GM21390 (cell line): ENCODE measurements at regions not wholly inside any gene's neighbourhood (a gene's known extent, or its start where the extent isn't known, plus 50 kb on each side); places are given as distances from the start of the nearest gene placed in this dataset.

Source experiments
- ATAC-seq: cut with Tn5 transposase; IDR thresholded peaks from one replicate; pipeline ENCODE4 v1.9.1; 2021; ENCODE audit not compliant: unreplicated experiment

DNA sequence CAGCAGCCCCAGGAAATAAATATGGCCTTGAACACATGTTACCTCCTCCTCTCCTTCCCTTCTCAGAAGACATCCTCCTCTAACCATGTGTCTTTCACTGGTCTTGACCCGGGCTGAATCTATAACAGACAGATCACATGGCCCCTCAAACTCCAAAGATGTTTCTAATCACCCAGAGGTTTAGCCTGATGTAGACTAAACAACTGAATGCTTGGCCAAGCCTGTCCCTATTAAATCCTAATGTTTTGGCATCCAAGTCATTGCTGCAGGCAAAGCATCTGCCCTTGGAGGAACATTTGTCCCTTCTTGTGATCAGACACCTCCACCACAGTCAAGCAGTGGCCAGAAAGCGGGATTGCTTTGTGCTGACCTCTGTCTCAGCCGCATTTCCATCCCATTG is 65.5 kb downstream of the ANKRD60 start:
- no peak for ATAC-seq

DNA sequence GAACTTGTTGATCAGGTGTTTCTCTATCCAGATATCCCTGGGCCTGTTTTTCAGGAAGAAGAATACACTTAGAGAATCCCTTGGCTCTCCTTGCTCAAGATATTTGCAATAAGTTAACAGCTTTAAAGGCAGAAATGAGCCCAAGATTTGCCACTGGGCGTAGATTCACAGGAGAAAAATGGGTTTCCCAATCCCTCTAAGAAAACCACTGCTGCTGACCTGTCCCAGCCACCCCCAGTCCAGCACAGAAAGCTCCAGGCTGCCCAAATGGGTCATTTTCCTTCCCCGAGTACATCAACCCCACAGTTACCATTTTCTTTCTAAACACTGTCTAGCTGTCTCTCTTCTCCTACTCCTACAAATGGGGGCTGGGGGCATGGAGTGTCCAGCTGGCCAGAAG is 67.3 kb downstream of the ANKRD60 start:
- ATAC-seq, result no peak

DNA sequence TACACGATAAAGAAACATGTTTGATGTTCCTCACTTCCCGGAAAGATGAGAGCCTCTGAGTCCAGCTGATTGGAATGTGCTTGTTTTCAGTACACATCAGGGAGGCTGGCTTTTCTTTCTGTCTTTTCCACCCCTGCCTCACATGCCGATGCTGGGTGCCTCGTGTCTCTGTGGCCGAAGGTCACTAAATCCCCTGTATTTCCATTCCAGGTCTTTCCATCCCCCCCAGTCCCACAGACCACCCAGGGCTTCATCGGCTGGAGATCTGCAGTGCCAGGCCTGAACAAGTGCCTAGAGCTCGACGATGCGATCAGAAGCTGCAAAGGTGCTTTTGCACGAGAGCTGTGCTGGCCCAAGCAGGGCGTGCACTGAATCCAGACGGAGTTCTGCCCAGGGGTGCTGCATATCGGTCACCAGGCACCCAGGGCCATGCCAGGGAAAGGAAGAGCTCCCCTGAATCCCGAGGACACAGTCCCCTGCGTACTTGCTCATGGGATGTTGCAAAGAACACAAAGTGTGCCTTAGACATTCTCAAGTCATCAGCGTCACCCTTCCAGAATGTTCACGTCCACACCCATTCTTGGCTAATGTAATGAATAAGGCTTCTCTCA is 67.9 kb downstream of the ANKRD60 start:
- ATAC-seq, result no peak

DNA sequence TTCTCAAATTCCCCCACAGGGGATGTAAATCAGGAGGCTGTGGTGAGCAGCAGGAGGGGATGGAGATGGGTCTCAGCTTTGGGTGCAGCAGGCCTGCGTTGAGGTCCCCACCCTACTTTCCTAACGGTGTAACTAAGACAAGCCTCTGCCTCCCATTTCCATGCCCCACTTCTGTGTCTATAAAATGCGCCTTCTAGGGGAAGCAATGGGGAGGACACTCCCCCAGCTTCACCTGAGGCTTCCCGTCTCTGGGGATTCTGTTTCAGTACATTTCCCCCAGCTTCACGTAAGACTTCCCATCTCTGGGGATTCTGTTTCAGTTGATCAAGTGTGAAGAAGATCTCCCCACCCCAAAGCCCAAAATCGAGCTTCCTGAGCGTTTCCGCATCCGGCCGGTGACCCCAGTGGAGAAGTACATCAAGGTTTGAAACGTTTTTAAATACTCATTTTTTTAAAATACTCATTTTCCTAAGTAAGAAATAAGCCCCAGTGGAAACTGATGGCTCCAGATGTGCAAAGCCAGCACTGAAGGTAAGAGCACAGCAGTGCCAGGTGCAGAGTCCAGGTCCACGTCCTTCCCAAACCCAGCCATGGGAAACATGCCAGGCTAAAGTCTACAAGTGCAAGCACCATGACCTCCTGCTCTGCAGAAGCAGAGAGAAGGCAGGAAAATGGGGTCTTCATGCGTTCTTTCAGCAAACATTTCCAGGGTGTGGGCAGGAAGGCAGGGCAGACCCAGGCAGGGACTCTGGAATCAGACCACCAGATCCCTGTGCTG is 73.1 kb downstream of the ANKRD60 start:
- ATAC-seq, result no peak

DNA sequence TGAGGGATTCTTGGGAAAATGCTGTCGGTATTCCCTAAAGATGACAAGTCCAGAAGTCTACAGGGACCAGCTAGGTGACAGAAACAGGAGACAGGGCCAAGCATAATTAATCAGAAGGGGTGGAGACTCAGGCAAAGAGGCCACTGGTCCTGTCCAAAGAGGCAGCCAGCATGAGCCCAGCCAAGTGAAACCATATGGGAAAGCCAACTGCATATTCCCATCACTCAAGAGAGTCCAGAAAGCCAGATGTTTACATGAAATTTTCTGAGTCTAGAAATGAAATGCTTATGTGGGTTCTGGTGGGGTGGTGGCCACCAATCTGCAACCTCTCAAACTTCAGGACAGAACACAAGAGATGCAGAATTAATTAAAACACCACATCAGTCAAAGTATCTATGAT is 74.3 kb downstream of the ANKRD60 start:
- ATAC-seq, result no peak

DNA sequence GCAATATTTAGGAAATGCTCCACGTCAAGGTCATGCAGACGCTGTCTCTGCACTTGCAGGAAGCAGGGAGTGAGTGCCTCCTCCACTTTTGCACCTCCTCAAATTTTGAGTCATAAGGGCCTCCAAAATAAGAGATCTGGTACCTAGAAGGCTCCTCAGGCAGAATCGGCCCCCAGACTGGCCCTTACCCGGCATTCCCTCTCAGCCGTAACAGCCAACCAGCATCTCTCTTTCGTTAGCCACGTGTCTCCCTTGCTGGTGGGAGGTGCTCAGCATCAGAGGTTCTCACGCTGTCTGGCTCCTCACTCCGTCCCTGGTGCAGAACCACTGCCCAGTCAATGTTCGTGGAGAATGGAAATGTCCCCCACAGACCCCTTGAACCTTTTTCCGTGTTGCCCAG is 75.3 kb downstream of the ANKRD60 start:
- ATAC-seq, result no peak

DNA sequence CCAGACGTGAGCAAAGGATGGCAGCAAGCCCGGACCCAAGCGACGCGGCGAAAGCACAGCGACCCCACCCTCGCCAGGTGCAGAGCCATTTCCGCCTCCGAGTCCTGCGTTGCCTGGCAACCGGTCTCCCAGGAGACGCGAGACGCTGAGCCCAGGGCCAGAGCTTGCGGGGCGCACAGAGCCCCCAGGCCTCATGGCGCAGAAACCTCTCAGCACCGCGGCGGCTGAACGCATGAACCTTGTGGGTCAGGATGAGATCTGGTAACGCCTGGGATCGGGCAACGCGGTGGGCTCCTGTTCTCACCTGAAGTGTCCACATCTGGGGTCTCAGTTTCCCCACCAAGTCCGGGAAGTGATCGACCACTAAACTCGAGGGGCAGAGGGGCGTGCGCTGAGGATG is 77.7 kb downstream of the ANKRD60 start:
- ATAC-seq, result no peak

DNA sequence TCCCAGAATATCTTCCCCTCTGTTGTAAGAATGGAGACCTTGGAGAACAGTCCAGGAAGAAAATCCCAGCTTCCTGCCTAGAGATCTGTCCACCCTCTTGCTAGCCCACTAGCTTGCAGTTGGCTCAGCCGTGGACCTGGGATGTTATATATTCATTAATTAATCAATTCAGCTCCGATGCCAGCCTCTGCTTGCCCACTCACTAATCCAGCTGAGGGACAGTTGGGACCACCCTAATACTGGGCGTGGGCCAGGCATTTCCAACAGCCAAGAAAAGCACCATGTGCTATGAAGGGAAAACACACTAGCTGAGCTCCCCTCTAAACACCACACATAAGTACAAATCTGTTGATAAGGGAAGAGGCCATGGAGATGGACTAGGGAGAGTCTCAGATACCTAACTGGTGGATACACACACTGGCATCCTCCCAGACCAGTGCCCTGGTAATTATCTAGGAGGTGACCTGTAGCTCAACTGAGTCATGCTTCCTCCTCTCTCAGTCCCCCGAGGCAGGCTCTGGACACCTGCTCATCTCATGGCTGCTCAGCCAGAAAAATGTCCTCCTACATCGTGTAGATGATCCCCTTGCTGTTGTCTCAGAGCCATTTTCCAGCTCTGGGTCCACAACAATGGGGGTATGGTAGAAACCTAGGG is 78.9 kb downstream of the ANKRD60 start:
- ATAC-seq, result no peak

DNA sequence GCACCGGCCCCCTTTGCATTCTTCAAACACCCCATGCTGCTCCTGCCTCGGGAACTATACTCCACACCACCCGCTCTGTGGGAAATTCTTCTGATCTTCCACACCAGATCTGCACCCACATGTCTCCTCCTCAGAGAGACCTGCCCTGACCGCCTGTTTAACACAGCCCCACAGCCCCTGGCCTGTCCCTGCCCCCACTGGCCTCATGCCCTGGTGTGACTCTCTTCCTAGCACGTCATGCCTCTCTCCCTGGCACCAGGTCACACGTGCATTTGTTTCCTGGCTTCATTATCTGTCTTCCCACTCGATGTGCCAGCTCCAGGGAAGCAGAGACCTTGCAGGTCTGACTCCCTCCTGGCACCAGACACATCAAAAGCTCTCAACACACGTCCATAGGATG is 79.6 kb downstream of the ANKRD60 start:
- no peak for ATAC-seq

DNA sequence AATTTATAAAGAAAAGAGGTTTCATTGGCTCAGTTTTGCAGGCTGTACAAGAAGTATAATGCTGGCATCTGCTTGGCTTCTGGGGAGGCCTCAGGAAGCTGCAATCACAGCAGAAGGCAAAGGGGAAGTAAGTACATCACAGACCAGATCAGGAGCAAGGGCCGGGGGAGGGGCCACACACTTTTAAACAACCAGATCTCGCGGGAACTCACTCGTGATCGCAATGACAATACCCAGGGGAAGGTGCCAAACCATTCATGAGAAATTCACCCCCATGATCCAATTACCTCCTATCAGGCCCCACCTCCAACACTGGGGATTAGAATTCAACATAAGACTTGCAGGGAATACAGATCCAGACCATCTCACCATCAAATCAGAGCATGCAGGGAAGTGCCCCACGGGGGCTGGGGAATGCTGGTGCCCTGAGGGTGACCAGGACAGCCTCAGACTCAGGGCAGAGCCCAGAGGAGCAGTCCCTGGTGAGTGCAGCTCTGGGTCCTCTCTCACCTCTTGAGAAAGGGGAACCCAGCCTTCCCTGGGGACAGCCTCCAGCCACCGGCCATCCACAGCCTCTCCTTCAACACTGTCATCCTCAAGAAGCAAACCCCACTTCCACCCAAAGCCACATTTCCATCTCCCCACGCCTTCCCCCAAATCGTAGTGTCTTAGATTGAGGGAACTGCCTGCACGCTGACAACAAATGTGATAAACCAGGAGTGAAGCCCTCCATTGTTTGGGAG is 80.7 kb downstream of the ANKRD60 start:
- ATAC-seq, result no peak

DNA sequence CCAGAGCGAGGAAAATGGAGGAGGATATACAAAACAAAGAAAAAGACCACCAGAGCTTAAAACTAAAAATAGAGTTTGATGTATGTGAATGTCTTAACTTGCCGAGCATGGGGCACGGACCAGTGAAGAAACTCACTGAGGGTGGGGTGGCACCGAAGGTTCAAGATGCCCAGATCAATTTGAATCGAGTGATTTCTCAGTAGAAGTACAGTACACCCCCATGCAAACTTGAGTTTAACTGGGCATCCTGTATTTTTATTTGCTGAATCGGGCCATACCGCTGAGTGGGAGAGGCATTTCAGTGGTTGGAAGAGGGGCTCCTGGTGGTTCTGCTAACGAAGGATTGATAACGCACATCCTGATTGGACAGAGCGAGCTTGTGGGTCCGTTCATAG is 81.7 kb downstream of the ANKRD60 start:
- ATAC-seq, result no peak

DNA sequence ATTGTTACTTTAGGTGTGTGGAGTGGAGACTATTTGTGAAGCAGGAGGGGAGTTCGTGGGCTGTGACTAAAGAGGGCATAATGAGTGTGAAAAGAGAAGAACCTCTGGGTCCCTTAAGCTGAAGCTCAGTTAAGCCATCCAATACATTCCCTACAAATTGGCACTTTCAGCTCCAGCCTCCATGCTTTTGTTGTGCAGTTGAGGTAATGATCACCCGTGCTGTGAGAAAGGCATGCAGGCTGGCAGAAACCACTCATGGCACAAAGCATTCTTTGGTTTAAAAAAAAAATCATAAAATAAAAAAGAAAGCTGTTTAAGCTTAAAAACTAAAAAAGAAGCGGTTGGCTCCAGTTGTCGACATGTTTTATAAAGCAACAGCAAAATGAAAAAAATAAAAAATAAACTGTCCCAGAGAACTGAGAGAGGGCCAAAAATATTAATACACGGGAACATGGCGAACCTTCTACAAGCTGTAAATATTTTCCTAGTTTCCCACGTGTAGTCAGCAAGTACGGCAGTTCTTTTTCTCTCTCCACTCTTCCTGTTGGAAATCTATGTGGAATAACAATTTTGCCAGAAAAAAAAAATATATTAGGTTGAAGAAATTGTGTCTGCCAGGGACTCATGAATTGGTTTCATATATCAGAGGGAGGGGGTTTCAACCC is 82.2 kb downstream of the ANKRD60 start:
- no peak for ATAC-seq

DNA sequence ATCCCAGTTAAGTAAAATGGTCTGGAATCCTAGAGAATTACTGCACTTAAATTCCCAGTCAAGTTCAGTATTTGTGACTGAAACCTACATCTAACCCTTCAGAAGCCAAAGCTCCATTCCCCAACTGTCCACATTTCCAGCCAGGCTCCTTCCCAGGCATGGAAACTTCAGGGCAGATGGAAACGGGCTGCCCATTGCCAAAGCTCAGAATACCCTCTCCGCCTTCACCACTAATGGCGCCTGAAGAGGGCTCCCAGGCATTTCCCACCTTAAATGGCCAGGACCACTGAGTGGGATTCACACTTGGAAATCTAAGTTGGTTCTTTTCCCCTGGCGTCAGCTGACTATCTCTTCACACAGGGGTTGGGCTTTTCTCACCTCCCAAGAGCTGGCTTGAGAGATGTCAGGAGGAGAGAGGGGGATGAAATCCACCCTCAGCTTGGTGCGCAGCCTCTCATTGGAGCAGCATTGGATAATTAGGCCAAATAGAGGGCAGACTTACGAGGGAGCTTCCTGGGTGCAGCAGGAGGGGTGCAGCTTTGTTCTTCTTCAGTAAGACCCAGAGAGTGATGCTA is 82.9 kb downstream of the ANKRD60 start:
- ATAC-seq, result no peak

DNA sequence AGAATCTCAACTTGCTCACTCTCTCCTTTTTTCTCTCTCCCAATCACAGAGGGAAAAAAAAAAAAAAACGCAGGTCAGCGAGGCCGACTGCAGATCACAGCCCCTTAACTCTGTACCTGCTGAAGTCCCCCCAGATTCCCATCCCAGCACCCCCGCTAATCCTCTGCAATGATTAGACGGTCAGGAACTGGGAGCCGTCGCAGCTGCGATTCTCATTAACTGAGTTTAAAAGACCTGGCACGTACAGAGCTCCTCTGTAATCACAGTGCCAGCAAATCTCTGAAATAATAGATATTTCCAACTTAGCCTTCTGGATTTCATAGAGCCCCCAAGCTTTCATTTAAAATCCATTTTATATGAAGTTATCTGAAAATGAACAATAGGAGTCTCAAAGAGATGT is 84.4 kb downstream of the ANKRD60 start:
- no peak for ATAC-seq

DNA sequence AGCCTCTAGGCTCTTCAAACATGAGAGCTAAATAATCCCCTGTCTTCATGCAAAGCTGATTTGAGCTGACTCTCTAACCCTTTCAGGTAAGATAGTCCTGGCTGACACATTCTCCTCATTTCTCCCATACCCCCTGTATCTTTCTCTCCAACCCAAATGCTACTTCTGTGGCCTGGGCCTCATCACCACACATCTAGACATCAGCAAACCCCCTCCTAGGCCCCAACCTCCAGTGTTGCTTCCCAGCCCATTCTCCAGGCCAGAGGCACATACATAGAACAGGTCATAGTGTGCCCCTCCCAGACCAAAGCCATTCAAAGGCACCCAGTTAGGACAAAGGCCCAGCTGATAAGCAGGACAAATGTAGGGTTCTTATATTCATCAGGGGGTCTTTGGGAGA is 84.9 kb downstream of the ANKRD60 start:
- no peak for ATAC-seq

DNA sequence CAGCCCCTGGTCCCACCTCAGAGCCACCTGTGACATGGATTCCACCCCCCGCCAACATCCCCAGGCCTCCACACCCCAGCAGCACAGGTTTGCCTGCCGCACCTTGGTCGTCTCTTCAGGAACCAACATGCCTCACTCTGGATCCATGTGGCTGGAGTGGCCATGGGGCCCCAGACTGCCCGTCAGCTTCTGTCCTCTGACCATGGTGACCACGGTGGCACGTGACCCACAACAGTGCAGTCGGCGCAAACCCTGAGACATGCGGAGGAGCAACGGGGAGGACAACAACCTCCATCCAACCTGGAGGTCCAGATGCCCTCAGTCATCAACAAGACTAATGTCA is 85.6 kb downstream of the ANKRD60 start:
- ATAC-seq, result no peak

DNA sequence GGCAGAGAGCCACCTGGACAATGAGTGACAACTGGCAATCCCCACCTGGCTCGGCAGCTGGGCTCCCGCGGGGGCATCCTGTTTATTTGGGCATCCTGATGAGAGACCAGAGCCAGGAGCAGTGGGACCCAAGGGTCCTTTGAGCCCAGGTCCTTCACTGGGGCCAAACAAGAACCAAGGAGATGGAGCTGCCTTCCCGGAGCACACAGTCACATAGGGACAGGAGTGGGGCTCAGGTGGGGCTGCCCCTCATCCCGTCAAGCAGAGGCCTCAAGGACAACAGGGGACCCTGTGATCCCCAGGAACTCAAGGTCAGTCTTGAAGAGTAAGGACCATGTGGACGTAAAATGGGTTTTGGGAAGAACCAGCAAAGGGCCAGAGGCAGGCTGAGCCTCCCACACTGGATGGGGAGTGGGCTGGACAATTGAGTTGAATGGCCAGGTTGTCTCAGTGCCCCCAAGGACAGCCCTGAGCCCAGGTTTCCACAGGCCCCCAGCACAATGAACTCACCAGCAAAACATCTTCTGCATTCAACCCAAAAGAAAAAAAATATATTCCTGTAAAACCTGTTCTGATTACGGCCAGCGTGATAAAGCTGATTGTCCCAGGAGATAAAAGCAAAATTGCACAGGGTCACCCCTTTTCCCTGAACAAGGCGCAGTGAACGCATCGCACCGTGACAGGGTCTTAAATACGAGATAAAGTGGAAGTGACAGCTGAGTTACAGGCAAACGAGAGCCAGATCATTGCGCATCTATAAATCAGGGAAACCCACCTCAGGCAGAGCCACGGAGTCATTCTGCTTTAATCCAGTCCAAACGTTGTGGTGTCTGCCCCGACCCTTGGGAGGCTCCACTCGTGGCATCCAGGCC is 86.2 kb downstream of the ANKRD60 start:
- no peak for ATAC-seq

DNA sequence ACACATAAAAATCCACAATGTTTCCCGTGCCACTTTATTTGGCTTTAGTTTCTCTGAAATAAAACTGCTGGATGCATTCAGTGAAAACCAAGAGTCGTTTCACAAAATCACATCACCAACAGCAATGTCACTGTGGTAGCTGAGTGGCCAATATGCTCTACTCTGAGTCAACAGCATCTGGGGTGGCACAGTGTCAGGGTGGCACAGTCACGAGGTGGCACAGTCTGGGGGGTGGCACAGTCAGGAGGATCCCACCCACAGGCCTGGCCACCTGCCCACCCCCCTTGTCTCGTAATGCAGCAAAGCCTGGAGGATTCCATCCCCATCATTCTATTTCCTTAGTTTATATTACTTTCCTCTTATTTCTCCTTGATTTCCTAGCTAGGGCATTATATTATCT is 87.0 kb downstream of the ANKRD60 start:
- no peak for ATAC-seq

DNA sequence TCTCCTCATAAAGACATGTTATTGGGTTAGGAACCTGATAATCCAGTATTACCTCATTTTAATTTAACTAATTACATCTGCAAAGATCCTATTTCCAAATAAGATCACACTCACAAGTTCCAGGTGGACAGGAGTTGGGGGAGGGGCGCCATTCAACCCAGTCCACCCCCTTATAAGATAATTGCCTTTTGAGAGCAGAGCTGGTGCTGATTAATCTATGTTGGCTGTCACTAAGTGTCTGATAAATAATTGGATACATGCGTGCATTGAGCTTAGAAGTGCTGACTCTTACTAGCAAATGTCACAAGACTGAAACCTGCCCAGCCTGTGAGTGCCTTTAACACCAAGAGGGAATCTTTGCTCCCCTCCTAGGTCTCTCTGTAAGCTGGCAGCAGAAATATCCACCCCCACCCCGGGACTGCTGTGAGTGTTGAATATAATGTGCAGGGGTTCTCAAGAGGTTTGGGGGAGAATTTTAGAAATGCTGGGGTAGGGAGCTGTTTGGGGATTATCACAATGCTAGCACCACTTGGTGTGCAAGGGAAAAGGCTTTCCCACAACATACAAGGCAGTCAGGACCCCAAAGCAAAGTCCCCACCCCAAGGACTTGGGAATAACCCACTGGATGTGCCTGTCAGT is 87.5 kb downstream of the ANKRD60 start:
- ATAC-seq, result no peak
